HepG2 (cell line): ENCODE measurements at regions not wholly inside any gene's neighbourhood (a gene's known extent, or its start where the extent isn't known, plus 50 kb on each side); places are given as distances from the start of the nearest gene placed in this dataset.

Experiments used
- ATAC-seq: fragments of 200-7000 bp; cut with Tn5 transposase; 3 replicates; pipeline ENCODE4 v1.9.1; 2020; ENCODE audit warnings: mild to moderate bottlenecking, moderate library complexity
- BruUV-seq: library from RNA; stranded (reverse); fragments of 400-500 nt; replicated peaks from 2 replicates; lab custom pipeline; 2021; lab: Mats Ljungman, UMichigan
- CTCF ChIA-PET: fragments of 300-600 bp; formaldehyde crosslinking; extraction: SDS; loops from one replicate; lab custom pipeline; 2021; ENCODE audit warnings: low total read pairs, inconsistent platforms, low intra/inter-chr PET ratio; lab: Yijun Ruan, JAX
- POLR2A ChIA-PET: fragments of 350-600 bp; sonication (Branson Sonifier 250); formaldehyde crosslinking; loops from one replicate; lab custom pipeline; 2020; ENCODE audit warnings: antibody characterized with exemption, inconsistent platforms; lab: Yijun Ruan, JAX
- DNase-seq: peaks from one replicate; pipeline ENCODE4 v3.0.0-alpha.2; 2015; ENCODE audit warnings: low spot score
- FAIRE-seq: peaks from 3 replicates; lab custom pipeline; 2011; peaks lifted over from hg19 to GRCh38; lab: Jason Lieb, UNC
- H2AFZ ChIP-seq: one replicate; pipeline ENCODE4 v1.6.1; 2011; ENCODE audit warnings: low read length, inconsistent platforms
- H3K27ac ChIP-seq: fragments of 300-600 bp; 3 replicates; pipeline ENCODE4 v1.8.0; 2011; ENCODE audit warnings: mixed run types, mild to moderate bottlenecking, mixed read lengths, low read length, inconsistent platforms; ENCODE audit not compliant: insufficient read depth; ENCODE audit errors: extremely low read length
- H3K27me3 ChIP-seq, 2 experiments: fragments of 200-600 bp in 1 of 2; 2 replicates in 1 of 2; 3 replicates in 1 of 2; pipeline versions ENCODE4 v1.6.0 to v1.8.0; 2011; ENCODE audit warnings: low read length in 2 of 2, mild to moderate bottlenecking in 2 of 2, moderate library complexity in 2 of 2, inconsistent platforms in 1 of 2; ENCODE audit not compliant: insufficient read depth in 2 of 2, control insufficient read depth in 1 of 2
- H3K36me3 ChIP-seq, 2 experiments: fragments of 200-600 bp in 1 of 2; replicated peaks in 1 of 2; 2 replicates in 1 of 2; 3 replicates in 1 of 2; pipeline versions ENCODE4 v1.5.1 to v1.8.0; 2011; ENCODE audit warnings: low read length in 2 of 2, inconsistent platforms in 1 of 2; ENCODE audit not compliant: insufficient read depth in 2 of 2, control insufficient read depth in 1 of 2
- H3K4me1 ChIP-seq: 2 replicates; pipeline ENCODE4 v1.5.1; 2012; ENCODE audit warnings: low read length, inconsistent platforms; ENCODE audit not compliant: insufficient read depth
- H3K4me2 ChIP-seq: 2 replicates; pipeline ENCODE4 v1.6.0; 2011; ENCODE audit warnings: low read depth, low read length, inconsistent platforms
- H3K4me3 ChIP-seq, 3 experiments: fragments of 200-600 bp in 1 of 3; sonication (generic), shearing (Covaris generic) in 1 of 3; replicated peaks in 1 of 3; 2 replicates each; pipeline ENCODE4 v1.5.1; 2011 to 2016; ENCODE audit warnings: low read length in 3 of 3, inconsistent platforms in 2 of 3, low read depth in 2 of 3, mild to moderate bottlenecking in 2 of 3, control low read depth in 1 of 3, mixed read lengths in 1 of 3; ENCODE audit not compliant: insufficient read depth in 1 of 3
- H3K79me2 ChIP-seq: one replicate; pipeline ENCODE4 v1.6.1; 2011; ENCODE audit warnings: low read length, inconsistent platforms; ENCODE audit not compliant: insufficient read depth
- H3K9ac ChIP-seq: 2 replicates; pipeline ENCODE4 v1.6.0; 2011; ENCODE audit warnings: mild to moderate bottlenecking, low read depth, low read length, inconsistent platforms; ENCODE audit not compliant: insufficient read depth
- H3K9me3 ChIP-seq: 2 replicates; pipeline ENCODE4 v1.5.1; 2012; ENCODE audit warnings: mild to moderate bottlenecking, low read length
- H4K20me1 ChIP-seq: 2 replicates; pipeline ENCODE4 v1.6.0; 2011; ENCODE audit warnings: inconsistent platforms, mild to moderate bottlenecking, low read length, moderate library complexity; ENCODE audit not compliant: insufficient read depth
- HDAC1 ChIP-seq: sonication (generic); formaldehyde crosslinking; IDR thresholded peaks from 2 replicates; pipeline ENCODE4 v1.5.1; 2020; ENCODE audit warnings: mild to moderate bottlenecking, missing genetic modification reagents
- HNRNPLL ChIP-seq: fragments of 200-400 bp; formaldehyde crosslinking; IDR thresholded peaks from 2 replicates; pipeline ENCODE4 v1.6.1; 2017; ENCODE audit warnings: mild to moderate bottlenecking, low read depth, low read length; ENCODE audit not compliant: poor library complexity, severe bottlenecking
- KDM6A ChIP-seq: IDR thresholded peaks from 2 replicates; pipeline ENCODE4 v1.6.1; 2016; ENCODE audit warnings: low read depth
- KMT2B ChIP-seq: IDR thresholded peaks from 2 replicates; pipeline ENCODE4 v1.6.1; 2016; ENCODE audit warnings: missing genetic modification reagents, missing compliant biosample characterization
- LBX2 ChIP-seq: sonication (generic); formaldehyde crosslinking; IDR thresholded peaks from 2 replicates; pipeline ENCODE4 v1.5.0; 2020; ENCODE audit warnings: missing genetic modification reagents, mild to moderate bottlenecking, borderline replicate concordance
- MED1 ChIP-seq: sonication (generic); formaldehyde crosslinking; IDR thresholded peaks from 2 replicates; pipeline ENCODE4 v1.4.0; 2020; ENCODE audit warnings: missing genetic modification reagents
- NFIB ChIP-seq: sonication (generic); formaldehyde crosslinking; IDR thresholded peaks from 2 replicates; pipeline ENCODE4 v1.9.0; 2021; ENCODE audit warnings: missing genetic modification reagents, mild to moderate bottlenecking, borderline replicate concordance
- NR2F1 ChIP-seq, 2 experiments: fragments of 450-650 bp in 1 of 2; formaldehyde crosslinking in 1 of 2; IDR thresholded peaks; 2 replicates each; pipeline versions ENCODE4 v1.5.0 to v1.6.1; 2016 to 2020; ENCODE audit warnings: mild to moderate bottlenecking in 1 of 2, missing compliant biosample characterization in 1 of 2, missing genetic modification reagents in 1 of 2, moderate library complexity in 1 of 2
- POLR2AphosphoS5 ChIP-seq: IDR thresholded peaks from 2 replicates; pipeline ENCODE4 v1.6.1; 2012; ENCODE audit warnings: low read depth, low read length
- RBFOX2 ChIP-seq: fragments of 200-400 bp; formaldehyde crosslinking; IDR thresholded peaks from 2 replicates; pipeline ENCODE4 v1.6.1; 2017; ENCODE audit warnings: low read depth, mild to moderate bottlenecking, low read length
- REXO4 ChIP-seq: sonication (generic); formaldehyde crosslinking; IDR thresholded peaks from 2 replicates; pipeline ENCODE4 v1.8.0; 2022; ENCODE audit warnings: missing genetic modification reagents, mild to moderate bottlenecking, borderline replicate concordance
- RNF2 ChIP-seq: fragments of 450-650 bp; conservative IDR thresholded peaks from 2 replicates; pipeline ENCODE4 v1.6.1; 2016; ENCODE audit warnings: low read depth
- WIZ ChIP-seq: sonication (generic); formaldehyde crosslinking; IDR thresholded peaks from 2 replicates; pipeline ENCODE4 v1.5.1; 2020; ENCODE audit warnings: mild to moderate bottlenecking, missing genetic modification reagents
- ZNF138 ChIP-seq: sonication (generic); formaldehyde crosslinking; IDR thresholded peaks from 2 replicates; pipeline ENCODE4 v1.5.0; 2020; ENCODE audit warnings: mild to moderate bottlenecking, low read depth, missing genetic modification reagents
- ZNF253 ChIP-seq: sonication (generic); formaldehyde crosslinking; IDR thresholded peaks from 2 replicates; pipeline ENCODE4 v1.8.0; 2022; ENCODE audit warnings: mild to moderate bottlenecking, missing genetic modification reagents, borderline replicate concordance
- ZNF547 ChIP-seq: sonication (generic); formaldehyde crosslinking; IDR thresholded peaks from 2 replicates; pipeline ENCODE4 v1.5.1; 2020; ENCODE audit warnings: mild to moderate bottlenecking, missing genetic modification reagents
- ZNF691 ChIP-seq: sonication (generic); formaldehyde crosslinking; IDR thresholded peaks from 2 replicates; pipeline ENCODE4 v1.4.0; 2020; ENCODE audit warnings: missing genetic modification reagents, low read depth, mild to moderate bottlenecking, borderline replicate concordance
- WGBS: methylation state at CpG from one replicate; pipeline ENCODE4 v1.1.6; 2017; ENCODE audit warnings: low lambda C conversion rate; 5-methylcytosine and 5-hydroxymethylcytosine counted together
- in situ Hi-C: cut with HindIII; loops from 2 replicates; pipeline ENCODE4 v1.10.0; 2017; ENCODE audit warnings: low pct_unique_long_range_greater_than_20kb; ENCODE audit not compliant: extremely low pct_ligation_motif_present
- intact Hi-C: fragments of 100-400 bp; cut with micrococcal nuclease; formaldehyde crosslinking; loops from one replicate; pipeline ENCODE4 v1.10.0; 2022; ENCODE audit not compliant: unreplicated experiment

- DNase-seq = no peak
- no peak overlapping the region for H3K27ac ChIP-seq
- H3K9me3 ChIP-seq = no peaks in the 10 kb centered on the region
- no peak for FAIRE-seq
- in situ Hi-C loops = no loop called here
- intact Hi-C loops = no loop called here
- no peak for TF ChIP-seq NR2F1 (CRISPR knock-in tag; IDR thresholded peaks at IDR 0.05)
- H3K27me3 ChIP-seq = peaks cover 0 to 4% of the 10 kb centered on the region in 2 experiments; a peak in 1 of 5 replicates
- H3K4me2 ChIP-seq = no peak overlapping the region
- no peaks in the 10 kb centered on the region for H4K20me1 ChIP-seq
- ATAC-seq = no peak
- CTCF ChIA-PET = no interaction called here
- POLR2A ChIA-PET = no interaction called here
- H3K4me1 ChIP-seq = peaks cover 4% of the 10 kb centered on the region
- no peak overlapping the region for H3K4me3 ChIP-seq
- H3K9ac ChIP-seq = no peak overlapping the region
- no TSS peak for BruUV-seq
- H2AFZ ChIP-seq = no peak overlapping the region
- H3K79me2 ChIP-seq = no peaks in the 10 kb centered on the region
- H3K36me3 ChIP-seq = no peaks in the 10 kb centered on the region
- WGBS = 44% methylated on average over 8 of the region's 9 CpGs
These were observed 143.4 kb upstream of the CPSF6 start for GRCh38 chr12:69095765-69096477.

GRCh38 chr12:69096669-69097335, 142.6 kb upstream of the CPSF6 start:
- Histone ChIP-seq H3K27me3 (peaks cover 0 to 4% of the 10 kb centered on the region in 2 experiments; a peak in 1 of 5 replicates), H3K4me1 (peaks cover 13% of the 10 kb centered on the region), H3K36me3 (no peaks in the 10 kb centered on the region), H4K20me1 (no peaks in the 10 kb centered on the region), H3K79me2 (no peaks in the 10 kb centered on the region), H3K9ac (no peak overlapping the region), H3K4me3 (no peak overlapping the region), H3K27ac (no peak overlapping the region), H2AFZ (no peak overlapping the region), H3K4me2 (no peak overlapping the region), H3K9me3 (no peaks in the 10 kb centered on the region)
- 0% methylated on average over 1 of the region's 1 CpG for WGBS
- FAIRE-seq (no peak), DNase-seq (no peak), ATAC-seq (no peak)
- TF ChIP-seq HDAC1 (CRISPR knock-in tag) (no peak), KMT2B (no peak), HNRNPLL (no peak), POLR2AphosphoS5 (no peak), RBFOX2 (no peak), WIZ (CRISPR knock-in tag) (no peak), KDM6A (CRISPR knock-in tag) (no peak), ZNF138 (CRISPR knock-in tag) (no peak), LBX2 (CRISPR knock-in tag) (no peak), ZNF691 (CRISPR knock-in tag) (no peak), RNF2 (no peak), ZNF253 (no peak), REXO4 (no peak), ZNF547 (no peak), MED1 (CRISPR knock-in tag) (no peak), NFIB (no peak)
- BruUV-seq = no TSS peak
- CTCF ChIA-PET = no interaction called here
- intact Hi-C loops = no loop called here
- in situ Hi-C loops = no loop called here
- POLR2A ChIA-PET = no interaction called here
